Pancreas (tissue), 10 donors: ENCODE measurements at regions not wholly inside any gene's neighbourhood (a gene's known extent, or its start where the extent isn't known, plus 50 kb on each side); places are given as distances from the start of the nearest gene placed in this dataset.

Source experiments
- ATAC-seq, 4 donors: fragments of 200-7000 bp; cut with Tn5 transposase; one replicate each; pipeline versions ENCODE4 v1.8.0 to v1.9.1; 2020; ENCODE audit warnings: mild to moderate bottlenecking in 4 of 4, moderate library complexity in 4 of 4
- DNase-seq, 6 donors: peaks; one replicate each; pipeline ENCODE4 v3.0.0-alpha.2; 2020
- FAIRE-seq: peaks from 2 replicates; lab custom pipeline; 2012; peaks lifted over from hg19 to GRCh38; lab: Jason Lieb, UNC
- H3K27ac ChIP-seq, 4 donors: fragments of 200-600 bp; sonication (generic); 1 replicate in 3 of 4; 2 replicates in 1 of 4; pipeline versions ENCODE4 v1.5.0 to v1.8.0; 2020
- H3K27me3 ChIP-seq, 4 donors: fragments of 200-600 bp; one replicate each; pipeline ENCODE4 v1.8.0; 2021
- H3K36me3 ChIP-seq, 3 donors: fragments of 200-600 bp; sonication (generic) in 1 of 3; one replicate each; pipeline versions ENCODE4 v1.5.0 to v1.8.0; 2020 to 2021
- H3K4me1 ChIP-seq, 3 donors: fragments of 200-600 bp; one replicate each; pipeline ENCODE4 v1.8.0; 2021
- H3K4me3 ChIP-seq, 4 donors: fragments of 200-600 bp; sonication (generic) in 2 of 4; one replicate each; pipeline versions ENCODE4 v1.5.0 to v1.8.0; 2020 to 2021
- H3K9me3 ChIP-seq, 4 donors: fragments of 200-600 bp; one replicate each; pipeline ENCODE4 v1.8.0; 2021
- WGBS, 2 donors: extraction: QIAGEN DNeasy Blood & Tissue Kit; methylation state at CpG; one replicate each; pipeline ENCODE4 v1.1.7; 2013; 5-methylcytosine and 5-hydroxymethylcytosine counted together
- intact Hi-C, 3 donors: fragments of 100-400 bp; cut with DNase I; formaldehyde crosslinking; loops; one replicate each; pipeline versions ENCODE4 v1.11.1 to v1.14.2; 2022
- TF ChIP-seq, protein P1 (sequence below), 4 donors: fragments of 200-600 bp; sonication (generic) in 3 of 4; IDR thresholded peaks; one replicate each; pipeline versions ENCODE4 v1.5.0 to v1.8.0; 2021; ENCODE audit warnings: antibody characterized with exemption in 4 of 4
- donor health status: healthy with polysubstance abuse.
- donor health status: DM: no; HTN: no; CAD: no; lungs with moderate emphysema.
- donor health status: DM: no; HTN: no; CAD: no.
- donor health status: control.
- donor health status: control.
- donor health status: Bipolar disorder and iron deficiency.
- donor health status: DM: yes; HTN: yes; CAD: no.
- donor health status: DM: no; HTN: no; CAD: no.
- donor health status: DM: no; HTN: no; CAD: no.
- donor health status: DM: yes; HTN: yes; CAD: no.

DNA sequence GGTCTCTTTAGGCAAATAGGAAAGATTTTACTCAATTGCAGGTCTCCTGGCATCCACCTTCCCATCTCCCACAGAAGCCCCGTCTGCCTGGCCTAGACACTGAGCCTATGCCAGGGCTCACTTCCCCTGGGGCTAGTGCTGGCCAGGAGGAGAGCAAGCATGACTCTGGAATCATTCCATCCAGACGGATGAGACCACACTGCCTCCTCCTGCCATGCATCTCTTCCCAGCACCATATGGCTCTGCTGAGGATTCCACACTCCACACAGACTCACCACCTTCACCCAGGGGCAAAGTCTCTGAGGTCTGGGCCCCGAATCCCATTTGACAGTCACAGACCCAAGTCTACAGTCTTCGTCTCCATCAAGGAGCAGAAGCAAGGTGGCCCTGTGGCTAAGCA is 346.5 kb downstream of the C16orf95 start:
- no peak overlapping the region for H3K4me3 ChIP-seq
- intact Hi-C loops: no loop called here
- ATAC-seq (no peak), DNase-seq (peak in 1 of 6 donors; percentile 25), FAIRE-seq (no peak)
- TF ChIP-seq, protein P1, sequence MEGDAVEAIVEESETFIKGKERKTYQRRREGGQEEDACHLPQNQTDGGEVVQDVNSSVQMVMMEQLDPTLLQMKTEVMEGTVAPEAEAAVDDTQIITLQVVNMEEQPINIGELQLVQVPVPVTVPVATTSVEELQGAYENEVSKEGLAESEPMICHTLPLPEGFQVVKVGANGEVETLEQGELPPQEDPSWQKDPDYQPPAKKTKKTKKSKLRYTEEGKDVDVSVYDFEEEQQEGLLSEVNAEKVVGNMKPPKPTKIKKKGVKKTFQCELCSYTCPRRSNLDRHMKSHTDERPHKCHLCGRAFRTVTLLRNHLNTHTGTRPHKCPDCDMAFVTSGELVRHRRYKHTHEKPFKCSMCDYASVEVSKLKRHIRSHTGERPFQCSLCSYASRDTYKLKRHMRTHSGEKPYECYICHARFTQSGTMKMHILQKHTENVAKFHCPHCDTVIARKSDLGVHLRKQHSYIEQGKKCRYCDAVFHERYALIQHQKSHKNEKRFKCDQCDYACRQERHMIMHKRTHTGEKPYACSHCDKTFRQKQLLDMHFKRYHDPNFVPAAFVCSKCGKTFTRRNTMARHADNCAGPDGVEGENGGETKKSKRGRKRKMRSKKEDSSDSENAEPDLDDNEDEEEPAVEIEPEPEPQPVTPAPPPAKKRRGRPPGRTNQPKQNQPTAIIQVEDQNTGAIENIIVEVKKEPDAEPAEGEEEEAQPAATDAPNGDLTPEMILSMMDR (IDR thresholded peaks at IDR 0.05): no peak
- no peaks in the 10 kb centered on the region for H3K9me3 ChIP-seq
- no peaks in the 10 kb centered on the region for H3K27me3 ChIP-seq
- no peaks in the 10 kb centered on the region for H3K4me1 ChIP-seq
- no peak overlapping the region for H3K27ac ChIP-seq
- 71 to 78% methylated on average over 4 of the region's 4 CpGs for WGBS, 2 donors
- no peaks in the 10 kb centered on the region for H3K36me3 ChIP-seq

DNA sequence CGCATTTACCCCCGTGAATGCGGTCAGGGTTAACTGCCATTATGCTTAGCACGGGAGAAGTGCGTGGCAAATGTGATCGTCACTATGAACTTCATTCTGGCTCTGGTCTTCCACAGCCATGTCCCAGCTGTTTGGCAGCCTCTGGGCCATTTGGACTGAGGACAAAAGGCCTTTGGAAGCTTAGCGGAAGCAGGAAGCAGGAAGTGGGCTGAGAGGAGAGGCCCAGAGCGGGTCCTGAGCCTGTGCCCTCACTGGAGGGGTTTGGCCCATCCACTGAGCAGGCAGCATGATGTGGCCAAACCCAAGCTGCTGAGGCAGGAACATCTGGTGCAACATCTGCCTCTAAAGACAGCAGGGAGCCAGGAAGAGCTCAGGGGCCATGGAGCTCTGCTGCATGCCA is 345.9 kb downstream of the C16orf95 start:
- H3K9me3 ChIP-seq: no peaks in the 10 kb centered on the region
- TF ChIP-seq, protein P1 (IDR thresholded peaks at IDR 0.05): no peak
- ATAC-seq (no peak), FAIRE-seq (no peak), DNase-seq (no peak)
- H3K27ac ChIP-seq: no peak overlapping the region
- H3K4me3 ChIP-seq: no peak overlapping the region
- H3K36me3 ChIP-seq: no peaks in the 10 kb centered on the region
- H3K4me1 ChIP-seq: no peaks in the 10 kb centered on the region
- no peaks in the 10 kb centered on the region for H3K27me3 ChIP-seq
- intact Hi-C loops: no loop called here
- 74 to 79% methylated on average over 8 of the region's 8 CpGs for WGBS, 2 donors

DNA sequence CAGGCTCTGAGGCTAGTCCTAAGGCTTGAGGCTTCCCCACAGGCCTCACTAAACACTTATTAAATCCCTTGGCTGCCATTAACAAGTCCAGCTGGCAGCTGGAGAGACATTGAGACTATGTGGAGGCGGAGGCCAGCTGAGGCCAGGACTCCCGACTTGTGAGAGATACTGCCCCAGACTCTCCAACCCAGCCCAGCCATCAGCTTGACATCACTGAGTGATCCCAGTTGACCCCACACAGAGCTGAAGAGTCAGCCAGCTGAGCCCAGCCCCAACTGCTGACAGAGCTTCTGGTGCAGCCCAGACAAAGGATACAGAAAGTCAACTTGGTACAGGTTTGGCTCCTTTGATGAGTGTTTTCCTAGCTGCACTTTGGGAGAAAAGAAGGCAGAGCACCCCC is 343.1 kb downstream of the C16orf95 start:
- 76 to 86% methylated on average over 2 of the region's 2 CpGs for WGBS, 2 donors
- Histone ChIP-seq H3K27me3 (no peaks in the 10 kb centered on the region), H3K27ac (no peak overlapping the region), H3K4me1 (no peaks in the 10 kb centered on the region), H3K4me3 (no peak overlapping the region), H3K9me3 (no peaks in the 10 kb centered on the region), H3K36me3 (no peaks in the 10 kb centered on the region)
- TF ChIP-seq, protein P1 (IDR thresholded peaks at IDR 0.05): no peak
- no peak for ATAC-seq
- intact Hi-C loops: no loop called here
- peak in 1 of 6 donors; percentile 23 for DNase-seq
- no peak for FAIRE-seq

DNA sequence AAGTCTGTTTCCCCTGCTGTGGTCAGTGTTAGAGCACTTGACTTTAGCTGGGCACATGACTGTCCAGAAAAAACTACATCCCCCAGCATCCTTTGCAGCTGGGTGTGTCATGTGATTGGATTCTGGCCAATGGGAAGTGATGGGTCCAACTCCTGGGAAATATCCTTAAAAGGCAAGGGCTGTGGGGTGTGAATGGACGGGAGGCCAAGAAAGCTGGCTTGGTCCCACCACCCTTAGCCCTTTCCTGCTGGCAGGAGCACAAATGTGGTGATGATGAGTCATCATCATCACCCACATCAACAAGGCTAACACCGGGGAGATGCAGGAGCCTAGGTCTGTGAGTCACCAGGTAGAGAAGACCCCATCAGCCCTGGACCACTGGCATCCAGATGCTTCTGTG is 341.7 kb downstream of the C16orf95 start:
- 39 to 58% methylated on average over 2 of the region's 2 CpGs for WGBS, 2 donors
- H3K9me3 ChIP-seq: no peaks in the 10 kb centered on the region
- TF ChIP-seq, protein P1 (IDR thresholded peaks at IDR 0.05): no peak
- no peaks in the 10 kb centered on the region for H3K27me3 ChIP-seq
- H3K36me3 ChIP-seq: no peaks in the 10 kb centered on the region
- ATAC-seq: no peak
- no peak overlapping the region for H3K4me3 ChIP-seq
- FAIRE-seq: no peak
- no peaks in the 10 kb centered on the region for H3K4me1 ChIP-seq
- intact Hi-C loops: no loop called here
- H3K27ac ChIP-seq: no peak overlapping the region
- DNase-seq: peak in 1 of 6 donors; percentile 17

DNA sequence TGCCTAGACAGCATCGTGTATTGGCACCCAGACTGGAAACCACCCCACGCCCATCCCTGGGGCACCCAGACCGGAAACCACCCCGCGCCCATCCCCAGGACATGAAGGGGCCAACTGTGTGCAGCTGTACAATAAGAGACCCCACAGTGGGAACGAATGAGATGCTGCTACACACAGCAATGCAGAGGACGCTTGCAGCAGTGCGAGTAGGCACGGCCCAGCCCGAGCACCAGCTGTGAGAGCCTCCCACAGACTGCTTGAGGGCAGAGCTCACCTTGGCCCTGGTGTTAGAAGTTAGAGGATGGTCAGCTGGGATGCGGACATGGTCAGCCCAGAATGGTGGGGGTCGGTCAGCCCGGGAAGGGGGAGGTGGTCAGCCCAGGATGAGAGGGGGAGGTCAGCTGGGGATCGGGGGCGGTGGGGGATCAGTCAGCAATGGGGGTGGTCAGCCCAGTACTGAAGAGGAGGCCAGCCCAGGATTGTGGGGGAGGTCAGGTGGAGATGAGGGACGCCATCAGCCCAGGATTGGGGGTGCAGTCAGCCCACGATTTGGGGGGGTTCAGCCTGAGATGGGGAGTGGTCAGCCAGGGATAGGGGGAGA is 340.0 kb downstream of the C16orf95 start:
- Histone ChIP-seq H3K27me3 (no peaks in the 10 kb centered on the region), H3K9me3 (no peaks in the 10 kb centered on the region), H3K4me3 (no peak overlapping the region), H3K4me1 (no peaks in the 10 kb centered on the region), H3K27ac (no peak overlapping the region), H3K36me3 (no peaks in the 10 kb centered on the region)
- 70 to 83% methylated on average over 17 of the region's 17 CpGs for WGBS, 2 donors
- FAIRE-seq (no peak), DNase-seq (no peak), ATAC-seq (no peak)
- TF ChIP-seq, protein P1 (IDR thresholded peaks at IDR 0.05): no peak
- intact Hi-C loops: no loop called here
